ENCODE measurements at regions not wholly inside any gene's neighbourhood (a gene's known extent, or its start where the extent isn't known, plus 50 kb on each side); places are given as distances from the start of the nearest gene placed in this dataset.
"Not testable (repeated sequence)": the region's sequence is repeated elsewhere in the genome, so short reads cannot be mapped to it uniquely, and the experiment has no call there.

DNA sequence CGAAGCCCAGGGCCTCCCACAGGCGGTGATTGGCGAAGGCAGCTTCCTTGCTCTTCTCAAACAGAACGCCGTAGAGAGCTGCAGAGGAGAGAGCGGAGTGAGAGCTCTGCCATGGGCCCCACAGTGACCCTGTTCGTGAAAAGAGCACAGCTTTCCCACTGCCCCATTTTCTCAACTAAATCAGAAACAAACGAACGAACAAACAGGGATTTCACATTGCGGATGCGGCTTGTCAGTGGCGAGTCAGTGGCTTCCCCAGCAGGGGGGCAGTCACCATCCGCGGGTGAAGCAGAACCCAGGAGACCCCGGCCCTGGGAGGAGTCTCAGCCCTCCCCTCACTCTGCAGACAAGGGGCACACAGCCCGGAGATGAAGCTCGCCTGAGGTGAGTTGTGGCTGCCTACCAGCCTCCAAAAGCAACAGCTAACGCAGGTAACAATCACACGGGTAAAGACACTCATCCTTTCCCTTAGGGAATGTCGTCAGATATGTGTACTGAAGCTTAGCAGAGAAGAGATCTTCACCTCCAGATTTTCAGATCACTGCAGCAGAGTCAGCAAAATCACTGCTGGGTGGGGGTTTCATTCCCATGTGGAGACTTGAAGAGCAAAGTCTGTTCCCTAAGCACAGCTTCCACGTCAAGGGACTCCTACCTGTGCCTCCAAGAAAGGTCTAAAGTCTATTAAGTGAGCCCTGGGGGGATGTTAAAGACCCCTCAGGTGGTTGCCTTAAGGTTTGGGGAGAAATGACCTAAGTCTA is 51.2 kb upstream of the GPR31 start:
- FAIRE-seq, result no peak

DNA sequence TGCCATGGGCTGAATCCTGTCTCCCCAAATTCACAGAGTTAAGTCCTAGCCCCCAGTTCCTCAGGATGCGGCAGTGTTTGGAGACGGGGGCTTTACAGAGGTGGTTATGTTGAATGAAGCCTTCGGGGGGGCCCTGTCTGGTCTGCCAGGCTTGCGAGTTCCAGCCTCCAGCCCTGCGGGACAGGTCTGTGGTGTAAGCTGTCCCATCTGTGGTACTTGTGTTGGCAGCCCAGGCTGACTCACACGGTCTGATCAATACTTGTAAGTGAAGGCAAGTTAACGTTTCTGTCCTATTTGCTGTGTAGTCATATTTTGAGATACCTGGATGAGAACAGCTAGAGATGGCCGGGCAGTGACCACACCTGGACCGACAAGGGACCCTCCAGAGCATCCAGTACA is 51.8 kb upstream of the GPR31 start:
- FAIRE-seq, result no peak

DNA sequence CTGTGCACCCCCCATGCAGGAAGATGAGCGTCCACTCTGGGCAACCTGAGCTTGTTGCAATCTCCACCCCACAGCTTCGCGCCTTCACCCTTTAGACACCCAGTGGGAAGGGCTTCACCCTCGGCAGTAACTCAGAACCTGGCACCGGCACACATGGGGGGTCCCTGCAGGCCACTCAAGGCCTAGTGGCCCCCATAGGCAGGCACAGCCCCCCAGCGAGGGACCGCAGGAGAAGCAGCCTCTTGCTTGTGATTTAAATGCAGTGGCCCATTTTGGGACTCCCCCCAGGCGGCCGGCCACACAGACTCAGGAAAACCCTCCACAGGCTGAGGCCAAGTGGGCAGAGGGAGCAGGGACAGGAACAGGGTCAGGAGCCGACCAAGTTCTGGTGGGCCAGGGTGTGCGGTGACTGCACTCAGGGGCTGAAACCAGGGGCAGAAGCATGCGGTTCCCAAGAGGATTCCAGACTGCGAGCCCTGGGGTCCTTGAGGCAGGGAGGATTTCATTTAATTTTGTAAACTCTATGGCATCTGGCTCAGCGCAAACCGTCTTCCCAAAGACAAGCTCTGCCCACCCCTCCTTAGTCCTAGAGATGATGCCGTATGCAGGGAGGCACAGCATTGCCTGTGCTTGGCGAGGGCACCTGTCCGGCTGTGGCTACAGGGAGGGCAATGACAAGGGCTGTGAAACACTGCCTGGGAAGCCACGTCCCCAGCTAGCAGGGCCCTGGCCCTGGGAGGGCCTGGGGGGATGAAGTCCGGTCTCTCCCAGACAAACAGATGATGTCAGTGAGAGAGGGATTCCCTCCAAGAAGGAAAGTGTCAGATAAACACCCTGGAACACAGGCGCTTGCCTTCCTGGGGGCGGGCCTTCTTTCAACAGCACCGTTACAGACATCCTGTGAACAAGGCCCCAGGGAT is 52.9 kb upstream of the GPR31 start:
- FAIRE-seq, result no peak

DNA sequence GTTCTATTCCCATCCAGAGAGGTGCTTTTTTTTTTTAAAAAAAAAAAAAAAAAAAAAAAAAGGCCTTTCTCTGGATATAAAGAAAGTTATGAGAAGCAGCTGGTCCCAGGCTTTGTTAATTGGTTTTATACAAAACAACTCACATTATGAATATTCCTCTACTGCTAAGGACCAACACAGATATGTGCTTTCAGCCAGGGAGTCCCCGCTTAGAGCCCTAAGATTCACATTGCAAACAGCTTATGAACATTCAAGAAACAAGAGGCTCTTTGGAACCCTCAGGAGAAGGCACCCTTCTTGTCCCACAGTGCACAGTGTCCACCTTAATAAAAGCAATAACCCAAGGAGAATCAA is 53.5 kb upstream of the GPR31 start:
- no peak for FAIRE-seq

DNA sequence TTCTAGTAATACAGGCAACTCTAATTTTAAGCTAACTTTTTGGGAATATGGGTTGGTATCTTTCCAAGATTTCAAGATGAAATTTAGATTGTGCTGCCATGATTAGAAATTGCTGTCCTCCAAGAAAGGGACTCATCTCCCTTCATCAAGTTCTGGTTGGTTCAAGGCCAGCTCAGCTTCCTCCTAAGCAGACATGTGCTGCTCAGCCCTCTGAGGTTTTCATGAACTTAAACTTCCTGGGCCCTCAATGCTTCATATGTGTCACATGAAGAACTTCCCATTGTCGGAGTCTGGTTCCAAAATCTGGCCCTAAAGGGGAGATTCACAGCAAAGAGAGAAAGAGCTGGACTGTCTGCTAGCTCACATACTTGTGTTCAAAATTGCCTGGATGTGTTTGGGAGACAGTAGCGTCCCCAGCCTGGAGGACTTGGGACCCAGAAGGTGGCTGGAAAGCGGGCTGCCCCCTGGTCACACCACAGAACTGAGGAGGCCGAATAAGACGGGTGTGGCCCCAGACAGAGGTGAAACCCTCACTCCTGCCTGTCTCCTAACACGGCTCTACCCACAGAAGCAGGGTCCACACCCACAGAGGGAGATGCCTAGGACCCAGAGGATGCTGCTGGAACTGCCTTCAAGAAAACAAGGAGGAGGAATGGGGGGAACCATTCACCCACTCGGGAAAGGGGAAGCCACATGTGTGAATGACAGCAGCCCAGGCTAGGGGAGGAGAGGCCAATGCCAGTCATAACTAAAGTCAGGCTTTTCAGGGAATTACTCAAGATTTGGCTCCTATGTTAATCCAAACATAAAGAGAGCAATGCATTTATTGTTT is 54.3 kb upstream of the GPR31 start:
- no peak for FAIRE-seq

DNA sequence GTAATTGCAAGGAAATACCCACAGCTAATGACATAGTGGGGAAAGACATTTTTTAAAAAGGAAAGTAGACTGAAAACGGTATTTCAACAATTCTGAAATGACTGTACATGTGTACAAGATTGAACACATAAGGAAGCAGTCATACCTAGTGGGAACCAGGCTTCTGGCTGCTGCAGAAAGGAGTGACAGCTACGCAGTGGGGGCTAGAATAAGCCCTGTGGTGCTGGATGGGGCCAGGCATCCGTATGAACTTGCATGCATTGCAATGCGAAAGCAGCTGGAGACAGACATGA is 54.9 kb upstream of the GPR31 start:
- no peak for FAIRE-seq

DNA sequence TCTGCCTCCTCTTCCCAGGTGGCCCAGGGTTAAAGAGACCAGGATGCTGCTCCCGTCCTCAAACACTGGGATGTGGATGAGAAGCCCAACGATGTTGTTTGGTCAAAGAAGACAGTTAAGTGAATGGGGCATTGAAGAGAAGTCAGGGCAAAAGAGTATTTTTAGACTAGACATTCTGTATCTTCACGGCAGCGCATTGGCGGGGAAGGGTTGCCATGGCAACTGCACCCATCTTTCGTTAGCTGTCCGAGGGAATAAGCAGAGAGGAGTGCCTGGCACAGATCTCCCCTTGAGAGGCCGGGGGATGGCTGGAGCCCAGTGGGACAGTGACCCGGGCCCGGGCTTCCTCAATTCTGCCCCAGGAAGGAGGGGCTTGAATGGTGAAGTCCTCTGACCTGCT is 56.4 kb upstream of the GPR31 start:
- no peak for FAIRE-seq

DNA sequence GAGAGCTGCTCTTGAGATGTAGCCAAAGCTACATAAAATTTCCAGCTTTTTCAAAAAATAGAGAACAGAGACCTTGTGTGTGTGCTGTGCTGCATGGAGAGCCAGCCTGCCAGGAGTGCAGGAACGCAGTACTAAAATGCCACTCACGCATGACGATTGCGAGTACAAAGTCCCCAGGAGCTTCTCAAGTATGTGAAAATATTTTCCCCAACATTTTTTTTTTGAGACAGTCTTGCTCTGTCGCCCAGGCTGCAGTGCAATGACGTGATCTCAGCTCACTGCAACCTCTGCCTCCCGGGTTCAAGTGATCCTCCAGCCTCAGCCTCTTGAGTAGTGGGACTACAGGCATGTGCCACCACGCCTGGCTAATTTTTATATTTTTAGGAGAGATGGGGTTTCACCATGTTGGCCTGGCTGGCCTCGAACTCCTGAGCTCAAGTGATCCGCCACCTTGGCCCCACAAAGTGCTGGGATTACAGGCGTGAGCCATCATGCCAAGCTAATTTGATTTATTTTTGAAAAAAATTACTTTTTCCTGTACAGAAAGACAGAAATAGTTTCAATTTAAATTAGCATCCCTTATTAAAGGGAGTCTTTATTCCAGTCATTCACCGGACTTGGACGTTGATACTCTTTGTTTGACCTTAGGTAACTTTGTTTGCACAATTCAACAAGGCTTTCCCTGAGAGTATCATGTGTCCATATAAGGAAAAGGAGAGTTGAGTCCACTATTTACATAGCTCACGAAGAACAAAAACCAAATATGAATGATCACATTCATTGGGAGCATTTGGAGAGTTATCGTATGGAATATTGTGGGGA is 57.9 kb upstream of the GPR31 start:
- not testable (repeated sequence) for FAIRE-seq

DNA sequence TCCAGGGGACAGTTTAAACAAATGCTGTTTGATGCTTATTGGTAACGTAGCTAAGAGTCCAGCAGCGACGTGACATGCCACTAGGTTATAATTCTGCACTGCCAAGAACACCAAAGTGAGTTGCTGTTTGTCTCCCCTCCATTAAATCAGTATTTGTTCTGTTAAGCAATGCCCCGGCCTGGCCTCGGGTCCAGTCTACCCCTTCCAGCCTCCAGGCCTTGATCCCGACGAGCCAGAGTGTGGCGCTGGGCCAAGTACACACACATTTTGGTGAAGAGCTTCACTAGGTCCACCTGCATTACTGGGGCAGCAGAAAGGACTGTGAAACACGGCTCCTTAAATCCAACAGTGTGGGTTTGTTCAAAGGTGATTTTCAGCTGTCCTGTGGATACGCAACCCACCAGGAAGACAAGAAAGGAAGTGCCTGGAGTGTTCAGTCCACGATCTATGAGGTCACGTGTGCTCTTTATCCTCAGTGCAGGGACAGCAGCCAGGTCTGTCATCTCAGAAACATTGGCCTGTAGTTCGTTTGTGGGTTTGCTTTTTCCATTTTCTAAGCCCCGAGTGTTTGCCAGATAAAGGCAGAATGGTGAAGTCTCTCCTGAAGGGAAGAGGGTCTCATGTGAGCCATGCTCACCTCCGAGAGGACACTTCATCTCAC is 58.7 kb upstream of the GPR31 start:
- not testable (repeated sequence) for FAIRE-seq

DNA sequence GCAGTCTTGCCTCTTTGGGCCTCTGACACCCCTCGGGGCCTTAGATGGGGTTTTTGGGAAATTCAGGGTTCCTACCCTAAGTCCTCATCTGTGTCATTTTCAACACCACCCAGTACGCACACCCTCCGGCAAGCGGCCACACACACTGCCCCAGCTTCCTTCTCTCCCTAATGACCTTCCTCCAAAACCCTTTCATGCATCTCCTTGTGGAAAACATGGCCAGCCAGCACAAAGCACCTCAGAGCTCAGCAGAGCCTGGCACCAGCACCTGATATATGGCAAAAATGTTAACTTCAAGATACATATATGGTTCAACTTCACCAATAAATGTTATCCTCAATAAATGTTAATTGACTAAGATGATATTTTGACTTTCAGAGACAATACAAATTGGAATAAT is 59.3 kb upstream of the GPR31 start:
- FAIRE-seq, result not testable (repeated sequence)

DNA sequence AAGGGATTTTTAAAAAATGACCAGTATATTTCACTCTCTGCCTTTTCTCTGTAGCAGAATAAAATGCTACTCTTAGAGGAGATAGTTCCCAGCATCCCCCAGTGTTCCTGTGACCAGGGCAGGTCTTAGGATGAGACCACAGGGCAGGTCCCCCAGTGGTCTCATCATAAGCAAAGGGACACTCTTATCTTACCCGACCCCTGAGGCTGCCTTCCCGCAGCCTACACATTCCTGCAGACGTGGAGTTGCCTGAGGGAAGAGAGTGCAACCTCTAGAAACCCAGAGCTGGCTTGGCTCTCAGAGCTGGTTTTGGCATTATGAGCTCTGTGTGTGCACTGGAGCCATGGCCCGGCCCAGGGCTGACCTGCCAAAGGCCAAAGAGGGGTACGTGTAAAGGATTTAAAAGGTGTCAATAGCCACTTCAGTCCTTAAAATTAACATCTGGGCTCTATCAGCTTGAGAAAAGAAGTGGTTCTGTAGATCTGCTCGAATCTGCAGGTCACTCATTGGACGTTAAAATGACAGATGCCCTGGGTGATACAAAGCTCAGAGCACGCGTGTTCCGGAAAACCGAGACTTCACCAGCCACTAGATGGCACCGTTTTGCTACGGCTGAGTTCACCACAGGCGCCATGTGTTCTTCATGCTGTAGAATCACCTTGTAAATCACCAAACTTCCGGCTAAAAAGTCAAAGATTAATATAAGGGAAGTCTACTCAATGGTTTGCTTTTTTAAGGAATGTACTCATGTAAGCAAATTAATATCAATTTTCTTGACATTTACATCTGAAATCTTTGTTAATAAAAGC is 60.4 kb upstream of the GPR31 start:
- FAIRE-seq, result peak; percentile 69

DNA sequence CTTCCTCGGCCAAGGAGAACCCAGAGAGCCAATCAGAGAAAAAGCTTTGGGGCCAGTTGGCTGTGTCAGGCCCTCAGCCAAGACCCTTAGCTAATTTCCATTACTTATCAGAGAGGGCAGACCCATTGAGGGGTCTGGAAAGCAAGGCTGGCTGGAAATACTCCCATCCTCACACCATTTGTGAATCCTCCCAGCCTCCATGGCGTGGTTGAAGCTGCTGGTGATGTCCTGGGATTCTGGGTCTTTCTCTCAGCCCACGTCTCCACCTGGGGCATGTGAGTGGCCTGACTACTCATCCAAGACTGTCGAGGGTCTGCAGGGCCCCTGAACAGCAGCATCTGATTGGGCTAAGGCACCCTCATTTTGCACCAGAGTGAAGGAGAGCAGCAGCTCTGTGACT is 61.3 kb upstream of the GPR31 start:
- not testable (repeated sequence) for FAIRE-seq

DNA sequence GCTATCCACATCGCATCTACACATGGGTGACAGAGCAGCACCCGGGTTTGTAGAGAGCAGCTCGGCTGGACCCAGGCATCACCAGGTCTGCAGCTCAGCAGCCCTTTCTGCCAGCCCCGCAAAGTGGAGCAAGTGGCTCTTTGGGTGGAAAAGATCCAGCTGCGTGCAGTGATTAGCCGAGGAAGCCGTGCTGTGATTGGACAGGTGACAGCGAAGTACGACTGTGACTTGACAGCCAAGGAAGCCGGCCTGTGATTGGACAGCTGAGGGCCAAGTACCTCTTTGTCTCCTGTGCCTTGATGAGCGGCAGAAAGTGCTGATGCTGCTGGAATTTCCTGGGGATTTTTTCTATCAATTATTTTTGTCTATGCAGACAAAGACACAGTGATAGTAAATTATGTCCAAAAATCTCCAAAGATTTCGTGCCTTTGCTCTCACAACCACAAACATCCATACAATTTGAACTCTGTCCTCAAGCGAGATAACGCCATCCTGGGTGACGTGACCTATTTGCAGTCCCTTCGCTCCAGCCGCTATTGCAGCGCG is 62.3 kb upstream of the GPR31 start:
- no peak for FAIRE-seq

DNA sequence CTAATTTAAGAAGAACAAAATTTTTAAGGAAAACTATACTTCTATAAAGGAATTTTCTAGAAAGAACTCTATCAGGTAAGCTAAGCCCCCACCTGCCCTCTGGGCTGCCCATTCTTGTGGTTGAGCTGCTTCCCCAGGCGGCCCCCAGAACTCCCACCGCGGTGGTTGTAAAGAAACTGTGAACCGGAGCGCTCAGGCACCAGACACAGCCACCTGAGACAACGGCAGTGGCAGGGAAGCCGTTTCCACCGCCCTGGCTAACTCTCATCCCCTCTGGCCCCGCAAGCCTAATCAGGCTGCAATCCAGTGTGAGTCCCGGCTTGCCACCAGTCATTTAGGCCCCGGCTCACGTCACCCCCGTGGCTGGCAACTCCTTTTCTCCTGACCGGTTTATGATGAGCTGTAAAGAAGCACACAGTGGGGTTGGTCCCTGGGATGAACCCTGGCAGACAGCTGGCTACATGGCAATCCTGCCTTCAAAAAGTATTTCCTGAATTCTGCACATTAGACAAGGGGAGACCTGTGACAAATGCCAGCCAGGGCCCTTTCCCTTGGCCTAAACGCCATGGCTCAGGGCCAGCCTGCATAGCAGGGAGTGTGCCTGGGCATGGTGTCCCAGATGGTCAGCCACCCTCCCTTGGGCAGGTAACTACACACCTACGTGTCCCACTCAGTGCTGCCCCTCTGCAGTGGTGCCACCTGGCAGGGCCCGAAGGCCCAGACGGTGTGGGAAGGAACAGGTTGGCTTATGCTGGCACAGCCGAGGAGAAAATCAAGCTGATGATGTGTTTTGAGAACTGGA is 63.8 kb upstream of the GPR31 start:
- no peak for FAIRE-seq

DNA sequence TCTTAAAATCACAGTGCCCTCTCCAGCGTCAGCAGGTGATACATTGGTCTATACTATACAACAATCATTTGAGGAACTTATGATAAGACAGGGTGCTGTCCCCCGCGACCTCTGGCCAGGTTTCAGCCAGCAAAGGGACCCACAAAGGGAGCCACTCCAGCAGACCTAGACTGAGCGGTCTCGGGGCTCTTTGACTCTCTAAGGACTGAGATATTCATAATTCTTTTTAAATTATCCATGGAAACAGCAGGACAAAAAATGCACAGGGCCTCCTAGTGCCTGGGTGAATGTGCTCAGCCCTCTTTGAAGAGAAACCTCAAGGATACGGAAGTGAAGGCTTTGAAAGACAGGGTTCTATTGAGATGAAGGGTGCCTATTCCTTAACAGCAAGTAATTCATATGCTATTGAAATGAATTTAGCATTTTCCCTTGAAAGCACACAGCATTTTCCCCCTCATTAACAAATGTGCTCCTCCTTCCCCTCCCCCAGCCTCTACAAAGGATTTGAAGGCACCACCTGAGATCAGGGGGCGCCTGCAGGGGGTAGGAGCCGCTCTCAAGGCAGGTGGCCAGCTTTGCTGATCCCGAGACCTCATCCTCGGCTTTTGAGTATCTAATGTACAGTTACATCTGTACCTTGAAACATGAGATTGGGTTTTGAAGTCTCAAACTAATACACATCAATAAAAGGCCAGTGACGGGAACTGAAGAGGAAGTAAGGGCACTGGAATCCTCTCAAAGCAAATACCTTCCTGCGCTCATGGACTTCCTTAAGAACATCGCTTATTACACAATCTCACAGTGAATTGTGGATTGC is 65.3 kb upstream of the UNC93A start:
- FAIRE-seq, result not testable (repeated sequence)

DNA sequence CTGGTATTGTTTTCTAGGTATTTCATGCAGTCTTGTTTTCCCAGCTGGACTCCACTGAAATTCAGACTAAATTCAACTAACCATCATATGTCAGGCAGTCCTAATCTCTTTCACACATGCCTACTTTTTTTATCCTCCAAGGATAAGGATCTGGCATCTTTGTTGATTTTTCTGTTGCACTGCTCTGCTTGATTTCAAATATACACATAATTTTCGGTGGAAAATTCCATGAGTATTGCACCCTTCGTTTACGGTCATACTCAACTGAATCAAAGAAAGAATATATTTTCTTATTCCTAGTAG is 64.8 kb upstream of the UNC93A start:
- FAIRE-seq, result no peak

DNA sequence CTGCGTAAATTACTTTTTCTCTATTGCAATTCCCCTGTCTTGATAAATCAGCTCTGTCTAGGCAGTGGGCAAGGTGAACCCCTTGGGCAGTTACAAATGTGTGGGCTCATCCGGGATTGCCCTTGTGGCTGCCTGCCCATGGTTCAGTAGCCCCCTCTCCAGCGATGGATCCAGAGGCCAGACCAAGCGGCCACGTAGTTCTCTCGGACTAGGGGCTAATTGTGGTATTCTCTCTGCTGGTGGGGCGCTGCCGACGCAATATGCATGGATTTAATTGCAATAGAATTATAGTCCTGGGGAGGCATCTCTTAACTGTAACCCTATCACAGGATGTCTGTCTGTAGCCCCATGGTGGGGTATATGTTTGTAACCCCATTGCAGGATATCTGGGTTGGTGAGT is 64.3 kb upstream of the UNC93A start:
- no peak for FAIRE-seq

DNA sequence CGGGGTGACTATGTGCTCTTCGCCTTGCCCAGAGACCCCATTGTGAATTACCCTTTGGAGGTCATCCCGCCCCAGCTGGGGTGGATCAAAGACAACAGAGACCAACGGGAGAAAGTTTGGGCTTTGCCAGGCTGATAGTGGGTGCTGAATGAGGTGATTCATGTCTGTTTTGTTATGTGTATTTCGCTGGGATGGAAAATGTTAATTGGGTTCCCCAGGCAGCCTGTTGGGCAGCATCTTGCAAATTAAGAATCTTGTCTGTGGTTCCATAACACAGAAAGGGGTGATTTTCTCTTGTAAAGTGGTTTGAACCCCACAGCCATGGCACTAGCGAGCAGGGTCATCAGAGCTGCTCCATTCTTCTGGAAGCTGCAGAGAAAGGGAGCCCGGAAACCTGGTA is 63.1 kb upstream of the UNC93A start:
- FAIRE-seq, result no peak

DNA sequence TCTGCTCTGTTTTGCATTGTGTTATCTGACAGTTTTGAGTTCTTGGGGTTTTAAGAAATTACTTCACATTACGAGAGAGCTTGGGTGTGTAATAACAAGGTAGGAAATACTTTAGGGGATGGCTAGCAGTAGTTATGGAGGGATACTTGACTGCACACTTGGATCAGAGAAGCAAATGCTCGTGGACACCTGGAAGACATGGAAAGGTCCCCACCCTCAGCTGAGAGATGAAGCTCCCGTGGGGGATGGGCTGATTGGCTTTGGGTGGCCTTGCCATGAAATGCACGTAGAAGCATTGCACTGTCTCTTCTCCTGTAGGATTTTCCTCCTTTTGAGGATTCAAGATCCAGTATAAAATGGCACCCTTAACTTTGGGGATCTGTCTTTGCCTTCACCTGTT is 61.5 kb upstream of the UNC93A start:
- FAIRE-seq, result no peak

Measured in G401.6 (cell line).